H1 (cell line): ENCODE measurements at regions not wholly inside any gene's neighbourhood (a gene's known extent, or its start where the extent isn't known, plus 50 kb on each side); places are given as distances from the start of the nearest gene placed in this dataset.
"Not testable (repeated sequence)": the region's sequence is repeated elsewhere in the genome, so short reads cannot be mapped to it uniquely, and the experiment has no call there.

ENCODE experiments used
- CTCF ChIA-PET: fragments of 300-600 bp; sonication (Branson Sonifier 250); formaldehyde crosslinking; loops from one replicate; lab custom pipeline; 2021; ENCODE audit not compliant: partially characterized antibody; lab: Charles Lee
- POLR2A ChIA-PET: fragments of 300-600 bp; sonication (Branson Sonifier 250); formaldehyde crosslinking; loops from one replicate; lab custom pipeline; 2021; ENCODE audit warnings: inconsistent platforms; ENCODE audit not compliant: partially characterized antibody; lab: Charles Lee
- DNase-seq, 2 experiments: peaks; one replicate each; pipeline versions ENCODE4 v3.0.0 to v3.0.0-alpha.2; 2010 to 2022; ENCODE audit warnings: low spot score in 2 of 2, low read depth in 1 of 2, mixed read lengths in 1 of 2
- FAIRE-seq: peaks from 2 replicates; lab custom pipeline; 2011; peaks lifted over from hg19 to GRCh38; lab: Jason Lieb, UNC
- H2AFZ ChIP-seq: 2 replicates; pipeline ENCODE4 v1.8.1; 2012; ENCODE audit warnings: low read length, inconsistent platforms
- H2AK5ac ChIP-seq: 2 replicates; pipeline ENCODE4 v1.6.1; 2013; ENCODE audit warnings: low read depth, low read length
- H2BK120ac ChIP-seq: replicated peaks from 2 replicates; pipeline ENCODE3; 2013; ENCODE audit warnings: low read depth, low read length, inconsistent platforms
- H2BK12ac ChIP-seq: 2 replicates; pipeline ENCODE4 v1.6.1; 2013; ENCODE audit warnings: low read depth, low read length
- H2BK15ac ChIP-seq: 2 replicates; pipeline ENCODE4 v1.6.1; 2013; ENCODE audit warnings: low read length
- H2BK20ac ChIP-seq: 2 replicates; pipeline ENCODE4 v1.6.1; 2013; ENCODE audit warnings: low read length
- H2BK5ac ChIP-seq: 2 replicates; pipeline ENCODE4 v1.6.1; 2013; ENCODE audit warnings: low read depth, low read length
- H3K14ac ChIP-seq: 2 replicates; pipeline ENCODE4 v1.6.1; 2013; ENCODE audit warnings: inconsistent platforms; ENCODE audit not compliant: insufficient read length
- H3K18ac ChIP-seq: 2 replicates; pipeline ENCODE4 v1.6.1; 2013; ENCODE audit warnings: low read length; ENCODE audit errors: extremely low read depth
- H3K23ac ChIP-seq: 2 replicates; pipeline ENCODE4 v1.6.1; 2013; ENCODE audit warnings: inconsistent platforms; ENCODE audit not compliant: insufficient read length
- H3K23me2 ChIP-seq: 2 replicates; pipeline ENCODE4 v1.6.1; 2013; ENCODE audit warnings: low read depth, low read length
- H3K27ac ChIP-seq: 2 replicates; pipeline ENCODE4 v1.6.1; 2011; ENCODE audit warnings: low read depth, low read length, inconsistent platforms
- H3K27me3 ChIP-seq, 4 experiments: replicated peaks in 1 of 4; 1 replicate in 1 of 4; 2 replicates in 3 of 4; pipeline versions ENCODE4 v1.6.1 to v1.8.1; 2011 to 2013; ENCODE audit warnings: low read length in 3 of 4, mild to moderate bottlenecking in 3 of 4, inconsistent platforms in 2 of 4, mixed read lengths in 2 of 4, moderate library complexity in 1 of 4; ENCODE audit not compliant: control insufficient read depth in 3 of 4, insufficient read depth in 3 of 4; ENCODE audit errors: extremely low read depth in 1 of 4
- H3K36me3 ChIP-seq, 4 experiments: 2 replicates each; pipeline versions ENCODE4 v1.6.1 to v1.8.1; 2011 to 2013; ENCODE audit warnings: mild to moderate bottlenecking in 4 of 4, low read length in 3 of 4, moderate library complexity in 2 of 4, control low read depth in 1 of 4, inconsistent platforms in 1 of 4; ENCODE audit not compliant: insufficient read depth in 4 of 4, control insufficient read depth in 2 of 4
- H3K4ac ChIP-seq: replicated peaks from 2 replicates; pipeline ENCODE3; 2013; ENCODE audit warnings: low read length, low read depth, mixed read lengths, inconsistent platforms; ENCODE audit not compliant: insufficient read length
- H3K4me1 ChIP-seq, 4 experiments: replicated peaks in 1 of 4; 1 replicate in 1 of 4; 2 replicates in 3 of 4; pipeline versions ENCODE4 v1.6.1 to v1.8.1; 2011 to 2013; ENCODE audit warnings: low read length in 3 of 4, inconsistent platforms in 2 of 4, mixed read lengths in 1 of 4; ENCODE audit not compliant: insufficient read depth in 4 of 4, control insufficient read depth in 3 of 4
- H3K4me2 ChIP-seq, 2 experiments: 2 replicates each; pipeline versions ENCODE4 v1.6.1 to v1.8.1; 2011 to 2013; ENCODE audit warnings: low read depth in 2 of 2, low read length in 2 of 2, control low read depth in 1 of 2, inconsistent platforms in 1 of 2, mild to moderate bottlenecking in 1 of 2; ENCODE audit not compliant: insufficient read depth in 1 of 2
- H3K4me3 ChIP-seq, 4 experiments: fragments of 200-600, 300-600 bp in 1 of 4; sonication (generic), shearing (Covaris generic), sonication (Bioruptor Twin) in 1 of 4; 2 replicates each; pipeline versions ENCODE4 v1.5.1 to v1.8.1; 2011 to 2016; ENCODE audit warnings: low read length in 4 of 4, low read depth in 3 of 4, control low read depth in 2 of 4, inconsistent platforms in 2 of 4, mild to moderate bottlenecking in 2 of 4, mixed read lengths in 1 of 4, moderate library complexity in 1 of 4; ENCODE audit not compliant: insufficient read depth in 2 of 4; ENCODE audit errors: extremely low read depth in 1 of 4
- H3K56ac ChIP-seq: replicated peaks from 2 replicates; pipeline ENCODE3; 2013; ENCODE audit warnings: low read depth, mild to moderate bottlenecking, mixed read lengths, low read length, inconsistent platforms; ENCODE audit not compliant: insufficient read length
- H3K79me1 ChIP-seq: 2 replicates; pipeline ENCODE4 v1.6.1; 2013; ENCODE audit warnings: low read depth, low read length, control low read depth
- H3K79me2 ChIP-seq, 2 experiments: 2 replicates each; pipeline versions ENCODE4 v1.6.1 to v1.8.1; 2012 to 2013; ENCODE audit warnings: low read length in 2 of 2, mild to moderate bottlenecking in 2 of 2, inconsistent platforms in 1 of 2; ENCODE audit not compliant: insufficient read depth in 2 of 2, control insufficient read depth in 1 of 2
- H3K9ac ChIP-seq, 4 experiments: replicated peaks in 1 of 4; 1 replicate in 1 of 4; 2 replicates in 3 of 4; pipeline versions ENCODE4 v1.6.1 to v1.8.1; 2011 to 2013; ENCODE audit warnings: low read depth in 3 of 4, low read length in 3 of 4, control low read depth in 2 of 4, mild to moderate bottlenecking in 2 of 4, moderate library complexity in 2 of 4, inconsistent platforms in 1 of 4; ENCODE audit errors: extremely low read depth in 1 of 4
- H3K9me3 ChIP-seq, 2 experiments: 2 replicates each; pipeline versions ENCODE4 v1.6.1 to v1.8.1; 2012 to 2013; ENCODE audit warnings: mild to moderate bottlenecking in 2 of 2, moderate library complexity in 2 of 2, control low read depth in 1 of 2, inconsistent platforms in 1 of 2, low read depth in 1 of 2, low read length in 1 of 2, mixed read lengths in 1 of 2; ENCODE audit not compliant: insufficient read depth in 2 of 2
- H4K20me1 ChIP-seq, 2 experiments: replicated peaks in 1 of 2; 2 replicates each; pipeline versions ENCODE3 to v1.8.1; 2011 to 2013; ENCODE audit warnings: inconsistent platforms in 2 of 2, low read length in 2 of 2, mild to moderate bottlenecking in 1 of 2; ENCODE audit not compliant: insufficient read depth in 2 of 2, control insufficient read depth in 1 of 2
- H4K5ac ChIP-seq: 2 replicates; pipeline ENCODE4 v1.6.1; 2013; ENCODE audit warnings: low read length, low read depth, mixed read lengths, inconsistent platforms; ENCODE audit not compliant: insufficient read length
- H4K8ac ChIP-seq: 2 replicates; pipeline ENCODE4 v1.8.0; 2013; ENCODE audit warnings: mild to moderate bottlenecking, moderate library complexity, low read length, inconsistent platforms; ENCODE audit not compliant: insufficient read depth; ENCODE audit errors: extremely low read depth
- H4K91ac ChIP-seq: replicated peaks from 2 replicates; pipeline ENCODE3; 2013; ENCODE audit warnings: low read length, mixed read lengths, inconsistent platforms; ENCODE audit not compliant: insufficient read length

- POLR2A ChIA-PET, FAIRE-seq, H2BK120ac ChIP-seq: not testable (repeated sequence)
Observed at GRCh38 chr4:183004370-183004769, 87.2 kb upstream of the DCTD start.

More at GRCh38 chr4:183004370-183004769, 87.2 kb upstream of the DCTD start:
- not testable (repeated sequence) for H3K9me3 ChIP-seq, H2AK5ac ChIP-seq, H4K20me1 ChIP-seq, H3K56ac ChIP-seq, DNase-seq, H4K91ac ChIP-seq, H2AFZ ChIP-seq, H3K27ac ChIP-seq, H3K23ac ChIP-seq, H3K79me1 ChIP-seq, H3K4me3 ChIP-seq, H3K4ac ChIP-seq, H2BK15ac ChIP-seq, H3K27me3 ChIP-seq, H4K8ac ChIP-seq, H3K9ac ChIP-seq, H3K4me1 ChIP-seq, H2BK12ac ChIP-seq, H2BK20ac ChIP-seq, H3K4me2 ChIP-seq, H3K79me2 ChIP-seq, H2BK5ac ChIP-seq, H3K23me2 ChIP-seq, H3K36me3 ChIP-seq, H4K5ac ChIP-seq, H3K18ac ChIP-seq, H3K14ac ChIP-seq
- CTCF ChIA-PET = interaction anchor here (1.0 to 1.9 kb wide), 3 partner anchors 12 to 359 kb away, joined by 3 to 5 read pairs (median 4); no protein-coding TSS in a partner anchor
